Hypothalamus (tissue), 51 donors: ENCODE measurements at regions not wholly inside any gene's neighbourhood (a gene's known extent, or its start where the extent isn't known, plus 50 kb on each side); places are given as distances from the start of the nearest gene placed in this dataset.
A peak's percentile ranks its signal among the peaks of the same experiment; 100 is the strongest.

Experiments
- DNase-seq, 51 donors: peaks; one replicate each; lab custom pipeline; 2025; lab: John Stamatoyannopoulos, UW

DNA sequence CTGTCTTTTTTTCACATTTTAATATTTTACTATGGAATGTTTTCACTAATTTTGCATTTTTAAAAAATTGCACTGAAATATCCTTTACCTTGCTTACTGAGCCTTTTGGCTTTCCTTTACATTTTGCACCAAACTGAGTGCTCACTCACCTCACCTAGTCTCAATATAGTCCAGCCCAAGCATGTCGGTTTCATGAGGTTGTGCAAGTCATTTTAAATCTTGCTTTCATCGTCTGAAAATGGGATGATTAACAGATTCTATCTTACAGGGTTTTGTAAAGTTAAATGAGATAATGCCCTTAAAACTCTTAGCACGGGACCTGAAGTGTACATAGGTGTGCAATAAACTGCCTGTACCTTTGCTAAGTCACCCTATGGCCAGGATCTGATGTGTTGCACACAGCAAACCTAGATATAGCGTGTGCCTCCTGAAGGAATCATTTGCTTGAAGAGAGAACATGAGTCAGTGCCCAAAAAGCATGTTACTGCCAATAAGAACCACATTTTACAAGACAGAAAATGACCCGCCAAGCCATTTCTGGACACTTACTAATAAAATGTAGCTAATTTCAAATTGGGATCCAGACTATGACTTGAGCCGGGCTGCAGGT lies 199.8 kb downstream of the JCAD start:
- no peak for DNase-seq

DNA sequence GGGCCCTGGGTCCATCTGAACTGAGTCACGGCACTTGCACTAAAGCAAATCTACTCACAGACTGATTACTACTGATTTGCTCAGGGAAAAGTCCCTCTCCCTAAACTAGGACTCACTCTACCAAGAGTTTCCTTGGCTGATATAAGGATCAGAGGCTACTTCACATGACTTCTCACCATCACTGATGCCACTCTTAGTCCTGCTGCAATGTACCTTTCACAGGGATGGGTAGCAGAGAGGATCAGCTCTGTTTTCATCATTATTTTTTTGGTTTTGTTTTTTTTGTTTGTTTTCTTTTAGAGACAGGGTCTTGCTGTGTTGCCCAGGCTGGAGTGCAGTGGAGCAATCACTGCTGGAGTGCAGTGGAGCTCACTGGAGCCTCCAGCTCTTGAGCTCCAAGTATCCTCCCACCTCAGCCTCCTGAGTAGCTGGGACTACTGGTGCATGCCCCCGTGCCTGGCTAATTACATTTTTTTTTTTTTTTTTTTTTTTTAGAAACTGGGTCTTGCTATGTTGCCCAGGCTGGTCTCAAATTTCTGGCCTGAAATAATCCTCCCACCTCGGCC lies 200.6 kb downstream of the JCAD start:
- DNase-seq = no peak

DNA sequence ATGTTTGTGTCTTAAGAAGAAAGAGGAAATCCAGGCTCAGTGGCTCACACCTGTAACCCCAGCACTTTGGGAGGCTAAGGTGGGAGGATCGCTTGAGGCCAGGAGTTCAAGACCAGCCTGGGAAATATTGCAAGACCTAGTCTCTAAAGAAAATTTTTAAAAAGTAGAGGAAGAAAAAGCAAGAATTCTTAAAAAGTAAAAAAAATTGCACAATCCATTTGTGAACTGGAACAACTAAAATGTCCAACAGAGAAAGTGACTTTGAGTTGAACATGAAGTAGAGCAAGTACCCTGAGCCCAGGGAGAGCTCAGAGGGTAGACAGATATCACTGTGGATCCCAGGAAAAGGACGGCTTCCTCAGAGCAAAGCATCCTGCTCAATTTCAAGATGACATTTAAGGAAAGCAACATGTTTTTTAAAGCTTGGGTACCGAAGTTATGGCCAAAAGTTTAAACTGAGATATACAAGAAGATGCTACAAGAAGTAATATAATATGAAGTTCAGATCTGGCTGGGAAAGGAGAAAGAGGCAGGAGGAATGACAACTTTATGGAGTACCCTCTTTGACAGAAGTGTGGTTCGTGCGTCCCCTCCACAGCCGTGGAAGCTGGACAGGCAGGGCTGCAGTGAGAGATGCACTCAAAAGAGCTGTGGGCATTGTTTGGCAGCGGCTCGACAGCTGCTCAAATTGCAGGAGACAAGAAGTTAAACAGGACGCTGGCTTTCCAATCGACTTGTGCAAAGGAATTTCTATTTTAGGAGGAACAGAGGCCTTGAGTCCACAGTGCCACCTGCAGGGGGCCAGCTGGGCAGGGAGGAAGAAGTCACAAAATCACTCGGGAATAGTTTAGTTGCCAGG lies 201.3 kb downstream of the JCAD start:
- DNase-seq = peak in 3 of 51 donors; percentile 2 to 5 (median 3)

DNA sequence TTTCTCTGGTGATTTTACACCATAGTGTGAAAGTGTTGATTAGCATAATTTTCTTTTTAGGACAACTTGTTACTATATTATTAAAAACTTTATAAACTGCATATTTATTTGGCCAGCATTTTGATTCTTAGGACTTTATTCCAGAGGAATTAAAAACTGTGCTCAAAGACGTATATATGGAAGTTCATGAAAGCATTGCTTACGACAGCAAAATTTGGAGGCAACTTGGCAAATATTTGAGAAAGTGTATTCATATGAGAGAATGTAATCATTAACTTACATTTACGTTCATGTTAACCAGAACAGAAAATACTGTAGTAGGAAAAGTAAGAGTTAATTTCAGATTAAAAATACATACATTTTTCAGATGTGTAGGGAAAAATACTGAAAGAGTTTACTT lies 203.1 kb downstream of the JCAD start:
- DNase-seq = no peak

DNA sequence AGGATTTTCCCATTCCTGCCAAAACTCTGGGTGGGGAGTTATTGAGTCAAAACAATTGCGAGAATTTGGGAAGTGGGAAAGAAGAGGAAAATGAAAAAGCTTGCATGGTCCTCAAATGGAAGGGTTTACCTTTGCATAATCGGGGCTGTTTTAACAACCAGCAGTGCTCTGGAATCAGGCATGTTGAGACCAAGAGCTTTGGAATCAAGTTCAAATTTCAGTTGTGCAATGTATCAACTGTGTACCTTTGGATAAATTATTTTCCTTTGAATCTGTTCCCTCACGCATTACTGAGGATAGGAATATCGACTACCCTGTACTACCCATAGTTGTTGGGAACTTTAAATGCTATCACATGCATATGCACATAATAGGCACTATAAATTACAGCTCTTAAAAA lies 205.5 kb downstream of the JCAD start:
- no peak for DNase-seq

GRCh38 chr10:29851241-29851640 lies 208.1 kb downstream of the JCAD start:
- no peak for DNase-seq

- DNase-seq = no peak
Measured at GRCh38 chr10:29850371-29850770, 209.0 kb downstream of the JCAD start.

DNA sequence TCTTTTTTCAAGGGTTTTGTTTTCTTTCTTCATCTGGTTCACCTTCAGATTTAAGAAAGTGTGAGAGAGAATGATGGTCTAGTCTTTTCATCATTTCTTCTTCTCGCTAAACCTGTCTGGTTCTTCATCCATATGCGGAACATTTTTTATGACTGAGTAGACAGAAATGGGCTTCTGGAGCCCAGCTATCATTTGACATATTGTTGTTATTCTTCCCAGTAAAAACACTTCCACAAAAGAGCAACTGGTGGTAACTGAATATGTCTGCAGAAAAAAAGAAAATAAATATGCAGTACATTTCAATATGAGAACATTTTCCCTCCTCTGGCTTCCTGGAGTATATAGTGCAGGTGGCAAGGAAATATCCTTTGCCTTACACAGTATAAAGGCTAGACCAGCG lies 209.5 kb downstream of the JCAD start:
- no peak for DNase-seq

GRCh38 chr10:29849126-29849833 lies 210.1 kb downstream of the JCAD start:
- DNase-seq = no peak

GRCh38 chr10:29846881-29847280 lies 212.1 kb upstream of the SVIL start:
- no peak for DNase-seq

GRCh38 chr10:29845166-29845565 lies 210.4 kb upstream of the SVIL start:
- DNase-seq = no peak

DNA sequence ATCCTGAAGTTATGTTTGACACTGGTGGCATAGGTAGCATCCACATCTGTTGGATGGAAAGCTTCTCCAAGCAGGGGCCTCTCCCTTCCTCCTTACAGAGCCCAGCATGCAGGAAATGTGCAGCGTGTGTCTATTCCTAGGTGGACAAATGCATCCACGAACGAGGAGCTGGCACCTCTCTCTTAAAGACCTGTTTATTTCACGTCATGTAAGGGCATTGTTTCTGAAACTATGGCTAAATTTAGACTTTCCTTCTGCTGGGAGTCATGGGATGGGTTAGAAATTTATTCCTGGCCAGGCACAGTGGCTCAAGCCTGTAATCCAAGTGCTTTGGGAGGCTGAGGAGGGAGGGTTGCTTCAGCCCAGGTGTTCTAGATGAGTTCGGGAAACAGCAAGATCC lies 208.4 kb upstream of the SVIL start:
- DNase-seq = no peak

GRCh38 chr10:29841724-29842649 lies 207.2 kb upstream of the SVIL start:
- no peak for DNase-seq

DNA sequence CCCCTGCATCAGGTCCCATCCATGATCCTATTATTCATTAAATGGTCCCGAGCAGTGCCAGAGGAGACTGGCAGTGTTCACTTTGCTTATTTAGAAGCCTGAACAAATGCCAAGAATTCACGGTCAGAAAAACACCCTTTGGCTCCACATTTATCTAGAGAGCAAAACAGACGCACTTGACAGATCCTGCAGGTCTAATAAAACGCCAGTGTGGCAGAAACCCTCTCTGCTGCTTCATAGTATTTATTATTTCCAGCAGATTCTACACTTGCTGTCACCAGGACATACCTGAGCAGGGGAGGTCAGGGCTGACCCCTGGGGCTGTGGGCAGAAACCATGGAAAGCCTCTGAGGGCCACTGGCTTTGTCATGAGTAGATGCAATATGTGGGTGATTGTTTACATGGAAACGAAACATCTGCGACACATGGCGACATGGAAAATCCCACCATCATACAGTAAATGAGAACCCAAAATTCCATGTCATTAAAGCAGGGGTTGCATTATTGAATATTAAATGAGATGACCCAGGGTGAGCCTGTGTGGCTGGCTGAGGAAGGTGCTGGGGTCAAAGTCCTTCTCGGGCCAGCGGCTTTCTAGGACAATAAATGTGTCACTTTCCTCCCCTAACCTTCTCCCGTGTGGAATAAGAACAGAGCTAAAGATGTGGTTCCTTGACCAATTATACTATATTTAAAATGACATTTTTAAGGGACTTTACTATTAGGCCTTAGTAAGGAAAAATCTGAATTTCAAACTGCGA lies 205.9 kb upstream of the SVIL start:
- no peak for DNase-seq

GRCh38 chr10:29839826-29840515 lies 205.2 kb upstream of the SVIL start:
- no peak for DNase-seq

GRCh38 chr10:29838539-29838938 lies 203.8 kb upstream of the SVIL start:
- no peak for DNase-seq

DNA sequence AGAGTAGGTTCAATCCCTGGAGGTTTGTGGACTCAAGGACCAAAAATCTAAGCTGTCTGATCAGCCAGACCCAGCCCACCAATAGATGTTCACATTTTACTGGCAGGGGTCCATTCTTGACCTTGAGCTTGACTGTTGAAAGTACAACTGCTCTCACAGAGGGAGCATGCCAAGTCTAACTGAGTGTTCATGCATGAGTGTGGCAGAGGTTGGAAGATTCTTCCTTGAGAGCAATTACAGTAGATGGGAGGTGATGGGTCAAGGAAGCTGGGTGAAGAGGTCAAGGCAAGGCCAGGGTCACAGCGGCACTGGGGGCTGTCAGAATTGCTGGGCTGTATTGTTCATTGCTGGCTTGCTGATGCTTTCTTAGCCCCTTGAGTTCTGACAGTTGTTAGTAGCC lies 202.8 kb upstream of the SVIL start:
- DNase-seq = no peak

DNA sequence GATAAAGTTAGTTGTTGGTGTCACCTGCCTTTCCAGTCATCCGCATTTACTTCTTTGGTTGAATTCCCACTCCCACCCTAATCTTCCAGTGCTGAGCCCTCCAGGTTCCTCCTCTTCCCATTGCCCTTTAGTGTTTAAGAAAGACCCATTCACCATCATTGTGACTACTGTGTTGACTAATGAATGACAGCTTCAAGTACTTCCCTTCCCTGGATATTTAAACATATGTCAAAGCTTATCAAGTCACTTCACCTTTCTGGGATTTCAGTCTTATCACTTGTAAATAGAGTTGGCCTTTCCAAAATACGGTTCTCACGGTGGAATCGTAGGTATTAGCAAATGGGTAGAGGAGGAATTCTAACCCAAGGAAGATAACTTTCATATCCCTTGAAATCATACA lies 201.6 kb upstream of the SVIL start:
- DNase-seq = no peak

DNA sequence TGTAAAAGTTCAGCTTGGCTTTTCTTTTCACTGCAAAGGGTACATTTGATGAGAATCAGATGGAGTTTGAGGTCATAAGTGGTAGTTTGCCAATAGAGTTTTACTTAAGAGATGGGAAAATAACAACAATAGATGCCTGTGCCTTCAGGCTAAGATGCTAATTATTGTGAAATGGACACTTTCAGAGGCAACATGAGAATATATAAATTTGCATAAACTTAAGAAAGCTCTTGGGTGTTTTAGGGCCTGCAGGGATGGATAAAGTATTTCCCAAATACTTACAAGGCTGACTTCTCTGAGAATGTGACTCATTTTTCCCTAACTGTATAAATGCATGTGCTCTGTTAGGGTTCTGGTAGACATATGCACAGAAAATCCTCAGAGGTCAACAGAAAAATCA lies 200.3 kb upstream of the SVIL start:
- no peak for DNase-seq
